Peyer's patch (tissue), 4 donors: ENCODE measurements at regions not wholly inside any gene's neighbourhood (a gene's known extent, or its start where the extent isn't known, plus 50 kb on each side); places are given as distances from the start of the nearest gene placed in this dataset.
"Not testable (repeated sequence)": the region's sequence is repeated elsewhere in the genome, so short reads cannot be mapped to it uniquely, and the experiment has no call there.

Experiments
- CTCF ChIP-seq, 6 experiments: fragments of 450-650 bp in 4 of 6; fragments of 200-600 bp in 2 of 6; sonication (generic) in 1 of 6; IDR thresholded peaks; one replicate each; pipeline ENCODE4 v1.5.1; 2017 to 2019; ENCODE audit warnings: antibody characterized with exemption in 6 of 6, mild to moderate bottlenecking in 3 of 6, moderate library complexity in 1 of 6
- POLR2A ChIP-seq, 2 donors: fragments of 450-650 bp; IDR thresholded peaks; one replicate each; pipeline ENCODE4 v1.5.1; 2017; ENCODE audit warnings: antibody characterized with exemption in 2 of 2, mild to moderate bottlenecking in 2 of 2, moderate library complexity in 2 of 2

- TF ChIP-seq CTCF, POLR2A (IDR thresholded peaks at IDR 0.05): not testable (repeated sequence)
Measured at GRCh38 chr4:83730958-83731357, 195.1 kb downstream of the GPAT3 start.
